ENCODE measurements at regions not wholly inside any gene's neighbourhood (a gene's known extent, or its start where the extent isn't known, plus 50 kb on each side); places are given as distances from the start of the nearest gene placed in this dataset.

- intact Hi-C loops (cut with micrococcal nuclease; ENCODE audit: unreplicated experiment), result no loop called here
- BruUV-seq (replicated peaks), result no TSS peak
- ATAC-seq, result no peak
- CTCF ChIA-PET, result interaction anchor here (0.6 to 2.0 kb wide), 4 partner anchors 8 to 13 kb away, joined by 4 to 11 read pairs (median 9); no protein-coding TSS in a partner anchor
- H3K79me2 ChIP-seq (ENCODE audit: control insufficient read depth, insufficient read depth, low read length), result no peaks in the 10 kb centered on the region
- SMC1A ChIA-PET (ENCODE audit: uncharacterized antibody, unreplicated experiment), result interaction anchor here (1.0 to 1.5 kb wide), 3 partner anchors 12 to 65 kb away, joined by 3 to 5 read pairs (median 4); no protein-coding TSS in a partner anchor
- POLR2A ChIA-PET, result interaction anchor here (0.6 kb wide), 1 partner anchor 133 kb away, joined by 4 read pairs; no protein-coding TSS in a partner anchor
- H3K9me3 ChIP-seq (replicated peaks; ENCODE audit: control insufficient read depth, insufficient read depth, low read length), result no peaks in the 10 kb centered on the region
- DNase-seq (ENCODE audit: low read depth, low spot score), result no peak
- WGBS (ENCODE audit: insufficient coverage, insufficient replicate concordance, low lambda C conversion rate, missing lambda C conversion rate), result 19% methylated on average over 3 of the region's 3 CpGs
- H3K4me2 ChIP-seq (ENCODE audit: control insufficient read depth, insufficient read depth), result no peak overlapping the region
- no peak for FAIRE-seq
- RAD21 ChIA-PET (ENCODE audit: unreplicated experiment), result interaction anchor here (1.7 kb wide), 1 partner anchor 14 kb away, joined by 4 read pairs; no protein-coding TSS in a partner anchor
- H3K4me3 ChIP-seq, result no peak overlapping the region
- no peaks in the 10 kb centered on the region; a peak in 1 of 4 replicates for H3K27me3 ChIP-seq (replicated peaks in 1 of 2; ENCODE audit: control insufficient read depth in 2 of 2, insufficient read depth in 2 of 2, low read length in 1 of 2)
- H4K20me1 ChIP-seq (ENCODE audit: control insufficient read depth, insufficient read depth), result no peaks in the 10 kb centered on the region
- in situ Hi-C loops (cut with MboI), result no loop called here
- no peak overlapping the region for H3K9ac ChIP-seq (ENCODE audit: control insufficient read depth, insufficient read depth, low read length)
- H2AFZ ChIP-seq (ENCODE audit: control insufficient read depth, low read depth, low read length), result peak overlapping the region; percentile 7; the same call in 1 of the 2 replicates
- H3K27ac ChIP-seq (ENCODE audit: control insufficient read depth, insufficient read depth), result no peak overlapping the region
- TF ChIP-seq SMC3 (IDR thresholded peaks at IDR 0.05; ENCODE audit: borderline replicate concordance, low read length), result no peak
- TF ChIP-seq ZBTB40 (IDR thresholded peaks at IDR 0.05; ENCODE audit: borderline replicate concordance), result peak; percentile 86
- peaks cover 4% of the 10 kb centered on the region for H3K4me1 ChIP-seq (ENCODE audit: control insufficient read depth, insufficient read depth, low read length)
- H3K36me3 ChIP-seq (ENCODE audit: control insufficient read depth in 2 of 2, insufficient read depth in 2 of 2, low read length in 1 of 2), result no peaks in the 10 kb centered on the region
Measured at GRCh38 chr15:31500766-31501449, 174.3 kb downstream of the KLF13 start.

Data from GM12878 (cell line).